DMS79 treated with DMSO at 0.1 percent for 48 hours (cell line): ENCODE measurements at regions not wholly inside any gene's neighbourhood (a gene's known extent, or its start where the extent isn't known, plus 50 kb on each side); places are given as distances from the start of the nearest gene placed in this dataset.

ENCODE experiments used
- DNase-seq: peaks from one replicate; lab custom pipeline; 2025; lab: John Stamatoyannopoulos, UW

GRCh38 chr6:44560458-44561059 lies 173.1 kb downstream of the CDC5L start:
- DNase-seq, result no peak

- DNase-seq, result no peak
Observed at GRCh38 chr6:44561060-44561623, 173.6 kb downstream of the CDC5L start.

GRCh38 chr6:44561832-44562665 lies 174.5 kb downstream of the CDC5L start:
- DNase-seq, result no peak

- DNase-seq, result no peak
Observed at GRCh38 chr6:44563397-44563796, 175.9 kb downstream of the CDC5L start.

GRCh38 chr6:44564906-44565524 lies 177.5 kb downstream of the CDC5L start:
- DNase-seq, result no peak

GRCh38 chr6:44567406-44567805 lies 179.9 kb downstream of the CDC5L start:
- DNase-seq, result no peak

GRCh38 chr6:44569131-44569530 lies 181.6 kb downstream of the CDC5L start:
- no peak for DNase-seq

- no peak for DNase-seq
Observed at GRCh38 chr6:44569931-44570385, 182.5 kb downstream of the CDC5L start.

GRCh38 chr6:44571510-44571909 lies 184.0 kb downstream of the CDC5L start:
- DNase-seq, result no peak

GRCh38 chr6:44572346-44572745 lies 184.8 kb downstream of the CDC5L start:
- no peak for DNase-seq

GRCh38 chr6:44575644-44576043 lies 188.1 kb downstream of the CDC5L start:
- no peak for DNase-seq

GRCh38 chr6:44576132-44576631 lies 188.7 kb downstream of the CDC5L start:
- peak; percentile 12 for DNase-seq

- no peak for DNase-seq
Observed at GRCh38 chr6:44580901-44581300, 193.4 kb downstream of the CDC5L start.

- no peak for DNase-seq
Observed at GRCh38 chr6:44582930-44583329, 195.4 kb downstream of the CDC5L start.

- no peak for DNase-seq
Observed at GRCh38 chr6:44590471-44590870, 203.0 kb downstream of the CDC5L start.

- peak; percentile 73 for DNase-seq
Observed at GRCh38 chr6:44593539-44593944, 206.0 kb downstream of the CDC5L start.

GRCh38 chr6:44594481-44594880 lies 207.0 kb downstream of the CDC5L start:
- no peak for DNase-seq

- DNase-seq, result no peak
Observed at GRCh38 chr6:44598679-44599078, 211.2 kb downstream of the CDC5L start.

GRCh38 chr6:44599672-44600071 lies 212.2 kb downstream of the CDC5L start:
- DNase-seq, result no peak

GRCh38 chr6:44603044-44603686 lies 215.7 kb downstream of the CDC5L start:
- DNase-seq, result no peak

GRCh38 chr6:44606504-44606903 lies 219.0 kb downstream of the CDC5L start:
- DNase-seq, result no peak

- no peak for DNase-seq
Observed at GRCh38 chr6:44606976-44607375, 219.5 kb downstream of the CDC5L start.
